Panc1 (cell line): ENCODE measurements at regions not wholly inside any gene's neighbourhood (a gene's known extent, or its start where the extent isn't known, plus 50 kb on each side); places are given as distances from the start of the nearest gene placed in this dataset.

Experiments used
- ATAC-seq: fragments of 200-7000 bp; cut with Tn5 transposase; 2 replicates; pipeline ENCODE4 v1.9.1; 2020; ENCODE audit warnings: mild to moderate bottlenecking, moderate library complexity
- BruUV-seq: library from RNA; stranded (reverse); fragments of 400-500 nt; replicated peaks from 2 replicates; lab custom pipeline; 2021; lab: Mats Ljungman, UMichigan
- CTCF ChIA-PET: fragments of 300-600 bp; sonication (Branson Sonifier 250); formaldehyde crosslinking; loops from one replicate; lab custom pipeline; 2022; ENCODE audit warnings: antibody characterized with exemption; lab: Charles Lee
- POLR2A ChIA-PET: fragments of 300-600 bp; sonication (Branson Sonifier 250); formaldehyde crosslinking; loops from one replicate; lab custom pipeline; 2022; ENCODE audit warnings: antibody characterized with exemption; lab: Charles Lee
- DNase-seq: peaks from one replicate; pipeline ENCODE4 v3.0.0-alpha.2; 2010; ENCODE audit warnings: low read depth, low spot score
- H3K27ac ChIP-seq: 2 replicates; pipeline ENCODE4 v1.5.1; 2011; ENCODE audit warnings: mild to moderate bottlenecking, low read length, inconsistent platforms
- H3K27me3 ChIP-seq: fragments of 200-500 bp; sonication (Bioruptor generic); 2 replicates; pipeline ENCODE4 v1.6.0; 2014; ENCODE audit warnings: low read length, inconsistent platforms; ENCODE audit not compliant: control insufficient read depth, insufficient read depth
- H3K36me3 ChIP-seq: fragments of 200-500 bp; sonication (Bioruptor generic); 2 replicates; pipeline ENCODE4 v1.5.1; 2014; ENCODE audit warnings: inconsistent platforms, mild to moderate bottlenecking, low read length, moderate library complexity; ENCODE audit not compliant: control insufficient read depth, insufficient read depth
- H3K4me1 ChIP-seq: 2 replicates; pipeline ENCODE4 v1.5.1; 2011; ENCODE audit warnings: inconsistent platforms, mild to moderate bottlenecking, low read length, moderate library complexity; ENCODE audit not compliant: control insufficient read depth, insufficient read depth
- H3K4me3 ChIP-seq, 2 experiments: 2 replicates each; pipeline ENCODE4 v1.5.1; 2011 to 2012; ENCODE audit warnings: low read depth in 2 of 2, low read length in 2 of 2, mild to moderate bottlenecking in 2 of 2, inconsistent platforms in 1 of 2, moderate library complexity in 1 of 2
- H3K9me3 ChIP-seq: fragments of 200-500 bp; sonication (Bioruptor generic); 2 replicates; pipeline ENCODE4 v1.5.1; 2014; ENCODE audit warnings: low read depth, mild to moderate bottlenecking, inconsistent platforms, low read length, moderate library complexity; ENCODE audit not compliant: control insufficient read depth, insufficient read depth
- POLR2AphosphoS5 ChIP-seq: IDR thresholded peaks from 2 replicates; pipeline ENCODE4 v1.6.1; 2012; ENCODE audit warnings: mild to moderate bottlenecking, low read depth, low read length, moderate library complexity
- SIN3A ChIP-seq: IDR thresholded peaks from 2 replicates; pipeline ENCODE4 v1.6.1; 2012; ENCODE audit warnings: low read depth, mild to moderate bottlenecking, low read length, moderate library complexity, borderline replicate concordance; ENCODE audit not compliant: insufficient read depth
- TCF7L2 ChIP-seq: IDR thresholded peaks from 2 replicates; pipeline ENCODE4 v1.6.1; 2011; ENCODE audit warnings: mild to moderate bottlenecking, low read depth, low read length, inconsistent platforms
- in situ Hi-C: cut with HindIII; loops from 2 replicates; pipeline ENCODE4 v1.10.0; 2016; ENCODE audit warnings: low sequenced_read_pairs, low pct_unique_long_range_greater_than_20kb
- intact Hi-C: fragments of 100-400 bp; cut with micrococcal nuclease; formaldehyde crosslinking; loops from one replicate; pipeline ENCODE4 v1.10.0; 2022; ENCODE audit not compliant: unreplicated experiment
- TF ChIP-seq, protein P1 (sequence below): fragments of 450-650 bp; IDR thresholded peaks from 2 replicates; pipeline ENCODE4 v1.5.1; 2017; ENCODE audit warnings: mild to moderate bottlenecking
- TF ChIP-seq, protein P2 (sequence below), 2 experiments: IDR thresholded peaks; 2 replicates each; pipeline ENCODE4 v1.6.1; 2011 to 2012; ENCODE audit warnings: low read depth in 2 of 2, control low read depth in 1 of 2, low read length in 1 of 2, mild to moderate bottlenecking in 1 of 2, moderate library complexity in 1 of 2; ENCODE audit not compliant: insufficient read depth in 1 of 2

DNA sequence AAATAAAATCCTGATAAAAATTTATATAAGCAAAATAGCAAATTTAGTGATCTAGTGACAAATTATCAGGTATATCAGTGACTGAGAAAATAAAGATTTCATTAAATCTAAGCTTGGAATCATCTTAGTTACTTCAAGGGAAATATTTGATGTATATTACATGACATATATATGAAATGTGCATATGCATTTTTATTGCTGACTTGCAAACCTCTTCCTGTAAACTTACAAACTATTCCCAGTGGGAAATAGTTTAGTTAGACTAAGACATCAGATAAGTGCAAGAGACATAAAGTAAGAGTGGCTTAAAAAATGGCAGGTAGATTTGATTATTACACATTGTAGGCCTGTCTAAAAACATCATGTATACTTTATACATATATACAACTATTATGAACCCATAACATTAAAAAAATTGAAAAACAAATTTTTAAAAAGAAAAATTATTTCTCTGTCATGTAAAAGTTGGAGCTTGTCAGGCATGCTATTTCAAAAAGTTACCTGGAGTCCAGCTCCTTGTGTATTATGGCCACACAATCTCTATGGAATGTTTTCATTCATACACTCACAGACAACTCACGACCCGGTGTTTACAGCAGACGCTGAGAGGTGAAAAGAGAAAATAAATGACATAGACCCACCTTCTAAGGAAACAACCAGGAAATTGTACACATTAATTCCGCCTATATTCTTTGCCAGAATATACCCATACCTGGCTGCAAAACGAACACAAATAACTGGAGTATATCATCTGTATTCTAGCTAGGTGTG, 724.5 kb downstream of the SLITRK6 start:
- in situ Hi-C loops (no loop called here), intact Hi-C loops (no loop called here)
- Histone ChIP-seq H3K27me3 (no peaks in the 10 kb centered on the region), H3K4me3 (no peak overlapping the region), H3K4me1 (no peaks in the 10 kb centered on the region), H3K9me3 (no peaks in the 10 kb centered on the region), H3K36me3 (no peaks in the 10 kb centered on the region), H3K27ac (no peak overlapping the region)
- DNase-seq (no peak), ATAC-seq (no peak)
- TF ChIP-seq SIN3A (no peak), TCF7L2 (no peak), POLR2AphosphoS5 (no peak)
- TF ChIP-seq, protein P1, sequence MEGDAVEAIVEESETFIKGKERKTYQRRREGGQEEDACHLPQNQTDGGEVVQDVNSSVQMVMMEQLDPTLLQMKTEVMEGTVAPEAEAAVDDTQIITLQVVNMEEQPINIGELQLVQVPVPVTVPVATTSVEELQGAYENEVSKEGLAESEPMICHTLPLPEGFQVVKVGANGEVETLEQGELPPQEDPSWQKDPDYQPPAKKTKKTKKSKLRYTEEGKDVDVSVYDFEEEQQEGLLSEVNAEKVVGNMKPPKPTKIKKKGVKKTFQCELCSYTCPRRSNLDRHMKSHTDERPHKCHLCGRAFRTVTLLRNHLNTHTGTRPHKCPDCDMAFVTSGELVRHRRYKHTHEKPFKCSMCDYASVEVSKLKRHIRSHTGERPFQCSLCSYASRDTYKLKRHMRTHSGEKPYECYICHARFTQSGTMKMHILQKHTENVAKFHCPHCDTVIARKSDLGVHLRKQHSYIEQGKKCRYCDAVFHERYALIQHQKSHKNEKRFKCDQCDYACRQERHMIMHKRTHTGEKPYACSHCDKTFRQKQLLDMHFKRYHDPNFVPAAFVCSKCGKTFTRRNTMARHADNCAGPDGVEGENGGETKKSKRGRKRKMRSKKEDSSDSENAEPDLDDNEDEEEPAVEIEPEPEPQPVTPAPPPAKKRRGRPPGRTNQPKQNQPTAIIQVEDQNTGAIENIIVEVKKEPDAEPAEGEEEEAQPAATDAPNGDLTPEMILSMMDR: no peak
- TF ChIP-seq, protein P2, sequence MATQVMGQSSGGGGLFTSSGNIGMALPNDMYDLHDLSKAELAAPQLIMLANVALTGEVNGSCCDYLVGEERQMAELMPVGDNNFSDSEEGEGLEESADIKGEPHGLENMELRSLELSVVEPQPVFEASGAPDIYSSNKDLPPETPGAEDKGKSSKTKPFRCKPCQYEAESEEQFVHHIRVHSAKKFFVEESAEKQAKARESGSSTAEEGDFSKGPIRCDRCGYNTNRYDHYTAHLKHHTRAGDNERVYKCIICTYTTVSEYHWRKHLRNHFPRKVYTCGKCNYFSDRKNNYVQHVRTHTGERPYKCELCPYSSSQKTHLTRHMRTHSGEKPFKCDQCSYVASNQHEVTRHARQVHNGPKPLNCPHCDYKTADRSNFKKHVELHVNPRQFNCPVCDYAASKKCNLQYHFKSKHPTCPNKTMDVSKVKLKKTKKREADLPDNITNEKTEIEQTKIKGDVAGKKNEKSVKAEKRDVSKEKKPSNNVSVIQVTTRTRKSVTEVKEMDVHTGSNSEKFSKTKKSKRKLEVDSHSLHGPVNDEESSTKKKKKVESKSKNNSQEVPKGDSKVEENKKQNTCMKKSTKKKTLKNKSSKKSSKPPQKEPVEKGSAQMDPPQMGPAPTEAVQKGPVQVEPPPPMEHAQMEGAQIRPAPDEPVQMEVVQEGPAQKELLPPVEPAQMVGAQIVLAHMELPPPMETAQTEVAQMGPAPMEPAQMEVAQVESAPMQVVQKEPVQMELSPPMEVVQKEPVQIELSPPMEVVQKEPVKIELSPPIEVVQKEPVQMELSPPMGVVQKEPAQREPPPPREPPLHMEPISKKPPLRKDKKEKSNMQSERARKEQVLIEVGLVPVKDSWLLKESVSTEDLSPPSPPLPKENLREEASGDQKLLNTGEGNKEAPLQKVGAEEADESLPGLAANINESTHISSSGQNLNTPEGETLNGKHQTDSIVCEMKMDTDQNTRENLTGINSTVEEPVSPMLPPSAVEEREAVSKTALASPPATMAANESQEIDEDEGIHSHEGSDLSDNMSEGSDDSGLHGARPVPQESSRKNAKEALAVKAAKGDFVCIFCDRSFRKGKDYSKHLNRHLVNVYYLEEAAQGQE (IDR thresholded peaks at IDR 0.05; ENCODE audit: insufficient read depth in 1 of 2, low read depth in 2 of 2, low read length in 1 of 2): no peak
- BruUV-seq: no TSS peak
- POLR2A ChIA-PET: no interaction called here
- CTCF ChIA-PET: no interaction called here

DNA sequence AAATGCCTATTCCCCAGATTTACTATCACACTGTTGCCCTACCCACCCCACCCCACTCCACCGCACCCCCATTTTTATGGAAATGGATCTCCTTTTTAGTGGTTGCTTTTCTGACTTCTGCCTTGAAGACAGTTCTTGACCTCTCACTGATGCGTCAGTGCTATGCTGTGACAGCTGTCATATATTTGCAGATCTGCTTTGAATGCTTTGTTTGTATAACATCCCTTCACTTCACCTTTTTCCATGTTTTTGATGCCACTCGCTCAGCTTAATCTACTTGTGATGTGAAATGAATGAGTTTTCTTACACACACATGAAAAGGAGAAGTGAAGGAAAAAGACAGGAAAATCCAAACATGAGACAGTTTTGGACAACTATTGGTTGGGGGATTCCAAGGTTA, 731.0 kb downstream of the SLITRK6 start:
- Histone ChIP-seq H3K4me1 (no peaks in the 10 kb centered on the region), H3K9me3 (no peaks in the 10 kb centered on the region), H3K36me3 (no peaks in the 10 kb centered on the region), H3K27ac (no peak overlapping the region), H3K27me3 (no peaks in the 10 kb centered on the region), H3K4me3 (no peak overlapping the region)
- in situ Hi-C loops: no loop called here
- ChIA-PET POLR2A (interaction anchor here (0.7 kb wide), 1 partner anchor 227 kb away, joined by 3 read pairs; no protein-coding TSS in a partner anchor), CTCF (no interaction called here)
- ATAC-seq (no peak), DNase-seq (no peak)
- TF ChIP-seq POLR2AphosphoS5: no peak
- BruUV-seq: no TSS peak
- intact Hi-C loops: no loop called here

DNA sequence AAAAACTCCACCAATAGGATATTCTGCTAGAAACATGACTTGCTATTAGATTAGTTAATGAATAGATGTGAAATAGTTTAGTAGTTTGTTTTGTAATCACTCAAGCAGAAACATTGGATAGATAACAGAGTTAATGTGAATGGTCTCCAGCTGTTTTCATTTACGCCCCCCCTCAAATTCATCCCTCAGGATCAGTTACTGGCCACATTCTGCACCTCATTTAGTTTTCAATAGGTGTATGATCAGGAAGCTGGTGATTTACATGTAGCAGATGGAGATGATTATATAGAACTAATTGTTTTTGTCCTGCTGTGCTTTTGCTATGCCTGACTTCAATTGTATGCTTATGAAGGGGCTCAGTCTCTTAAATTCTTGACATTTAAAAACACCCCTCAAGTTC, 759.0 kb downstream of the SLITRK6 start:
- Histone ChIP-seq H3K4me1 (no peaks in the 10 kb centered on the region), H3K27me3 (no peaks in the 10 kb centered on the region), H3K36me3 (no peaks in the 10 kb centered on the region), H3K9me3 (no peaks in the 10 kb centered on the region), H3K4me3 (no peak overlapping the region), H3K27ac (no peak overlapping the region)
- TF ChIP-seq SIN3A (no peak), TCF7L2 (no peak), POLR2AphosphoS5 (no peak)
- TF ChIP-seq, protein P1: no peak
- TF ChIP-seq, protein P2 (IDR thresholded peaks at IDR 0.05; ENCODE audit: insufficient read depth in 1 of 2, low read depth in 2 of 2, low read length in 1 of 2): no peak
- POLR2A ChIA-PET: no interaction called here
- ATAC-seq (no peak), DNase-seq (no peak)
- CTCF ChIA-PET: no interaction called here
- no TSS peak for BruUV-seq
- intact Hi-C loops: no loop called here
- in situ Hi-C loops: no loop called here
